Heart left ventricle (tissue), 13 donors: ENCODE measurements at regions not wholly inside any gene's neighbourhood (a gene's known extent, or its start where the extent isn't known, plus 50 kb on each side); places are given as distances from the start of the nearest gene placed in this dataset.

Experiments used
- CTCF ChIP-seq, 12 donors: fragments of 200-600 bp; sonication (generic) in 4 of 12; IDR thresholded peaks; one replicate each; pipeline versions ENCODE4 v1.5.0 to v1.8.0; 2018 to 2022; ENCODE audit warnings: antibody characterized with exemption in 12 of 12, mild to moderate bottlenecking in 5 of 12
- POLR2A ChIP-seq, 2 donors: fragments of 450-650 bp; IDR thresholded peaks; one replicate each; pipeline ENCODE4 v1.6.1; 2017; ENCODE audit warnings: antibody characterized with exemption in 2 of 2, mild to moderate bottlenecking in 2 of 2, moderate library complexity in 2 of 2
- donor health status: ischemic (EF 13 %, LVEDD 7.1; RV severe dilation, severe dysfunction).
- donor health status: DM: no; HTN: yes; CAD: no.
- donor health status: DM: no; HTN: no; CAD: no.
- donor health status: ischemic (EF 25% LVEDD 6.9; RV normal size, moderate dysfunction).
- donor health status: ischemic (EF 25% LVEDD 5.7; RV mildly dilated, moderate dysfunction).
- donor health status: ischemic (EF 35%, LVEDD 5.7; RV mildly dilated, moderate dysfunction).
- donor health status: nonischemic (EF 11% LVEDD 7.7; RV severe dilation, severe dysfunction).
- donor health status: DM: yes; HTN: yes; CAD: no.
- donor health status: PGD.
- donor health status: ischemic (EF 29% LVEDD 5.4; RV normal size, mild dysfunction).
- donor health status: nonischemic (EF 23%, LVEDD 6.1; RV moderate dilation, normal function).

- TF ChIP-seq CTCF (IDR thresholded peaks at IDR 0.05) = no peak
- no peak for TF ChIP-seq POLR2A (IDR thresholded peaks at IDR 0.05)
These were observed 280.7 kb upstream of the PLXNA2 start for GRCh38 chr1:208524925-208525324.
